KMS-11 (cell line): ENCODE measurements at regions not wholly inside any gene's neighbourhood (a gene's known extent, or its start where the extent isn't known, plus 50 kb on each side); places are given as distances from the start of the nearest gene placed in this dataset.

Experiments used
- H2AFZ ChIP-seq: fragments of 200-600 bp; sonication (generic); 2 replicates; pipeline ENCODE4 v1.6.1; 2016; ENCODE audit warnings: antibody characterized with exemption, mixed run types, low read depth
- H3K27ac ChIP-seq: fragments of 200-600 bp; sonication (generic); 2 replicates; pipeline ENCODE4 v1.6.1; 2016; ENCODE audit warnings: mild to moderate bottlenecking, mixed run types
- H3K27me3 ChIP-seq: fragments of 200-600 bp; sonication (generic); 2 replicates; pipeline ENCODE4 v1.6.1; 2017; ENCODE audit warnings: mild to moderate bottlenecking, low read depth, mixed run types, moderate library complexity; ENCODE audit not compliant: insufficient read depth
- H3K36me3 ChIP-seq: fragments of 200-600 bp; sonication (generic); 2 replicates; pipeline ENCODE4 v1.6.1; 2017; ENCODE audit warnings: mild to moderate bottlenecking, mixed run types; ENCODE audit not compliant: insufficient read depth
- H3K4me1 ChIP-seq: fragments of 200-600 bp; sonication (generic); 2 replicates; pipeline ENCODE4 v1.6.1; 2016; ENCODE audit warnings: mild to moderate bottlenecking, low read depth, mixed run types; ENCODE audit not compliant: poor library complexity, severe bottlenecking
- H3K4me2 ChIP-seq: fragments of 200-600 bp; sonication (generic); 2 replicates; pipeline ENCODE4 v1.7.0; 2016; ENCODE audit warnings: mild to moderate bottlenecking, mixed run types
- H3K4me3 ChIP-seq: fragments of 200-600 bp; sonication (generic); IDR thresholded peaks from 2 replicates; pipeline ENCODE4 v1.6.1; 2017; ENCODE audit warnings: low read depth, low read length, mixed read lengths; ENCODE audit not compliant: insufficient read depth
- H3K79me2 ChIP-seq: fragments of 200-600 bp; sonication (generic); 2 replicates; pipeline ENCODE4 v1.6.1; 2016; ENCODE audit warnings: low read depth, mixed run types; ENCODE audit not compliant: insufficient read depth
- H3K9ac ChIP-seq: fragments of 200-600 bp; sonication (generic); 2 replicates; pipeline ENCODE4 v1.6.1; 2016; ENCODE audit warnings: mild to moderate bottlenecking, mixed run types
- H4K20me1 ChIP-seq: fragments of 200-600 bp; sonication (generic); 2 replicates; pipeline ENCODE4 v1.6.1; 2016; ENCODE audit warnings: mild to moderate bottlenecking, mixed run types; ENCODE audit not compliant: insufficient read depth
- CTCF ChIP-seq: fragments of 200-600 bp; sonication (generic); conservative IDR thresholded peaks from 2 replicates; pipeline ENCODE4 v1.6.1; 2017; ENCODE audit warnings: low read depth, mild to moderate bottlenecking, antibody characterized with exemption, low read length, moderate library complexity, mixed read lengths

- Histone ChIP-seq H3K9ac (no peak overlapping the region), H3K4me1 (no peaks in the 10 kb centered on the region), H3K27ac (no peak overlapping the region), H3K27me3 (no peaks in the 10 kb centered on the region), H3K36me3 (no peaks in the 10 kb centered on the region), H2AFZ (no peak overlapping the region), H4K20me1 (no peaks in the 10 kb centered on the region), H3K4me2 (no peak overlapping the region), H3K79me2 (no peaks in the 10 kb centered on the region), H3K4me3 (no peak overlapping the region)
- no peak for TF ChIP-seq CTCF
Observed at GRCh38 chr2:84326831-84327432, 132.1 kb downstream of the SUCLG1 start.

- Histone ChIP-seq H3K79me2 (no peaks in the 10 kb centered on the region), H3K27me3 (no peaks in the 10 kb centered on the region), H3K4me2 (no peak overlapping the region), H3K36me3 (no peaks in the 10 kb centered on the region), H4K20me1 (no peaks in the 10 kb centered on the region), H3K4me3 (no peak overlapping the region), H3K9ac (no peak overlapping the region), H3K27ac (no peak overlapping the region), H2AFZ (no peak overlapping the region), H3K4me1 (no peaks in the 10 kb centered on the region)
- no peak for TF ChIP-seq CTCF
Observed at GRCh38 chr2:84323890-84324289, 135.2 kb downstream of the SUCLG1 start.

- H3K36me3 ChIP-seq: no peaks in the 10 kb centered on the region
- no peak overlapping the region for H3K9ac ChIP-seq
- H3K4me2 ChIP-seq: no peak overlapping the region
- no peak for TF ChIP-seq CTCF
- H3K27ac ChIP-seq: no peak overlapping the region
- no peak overlapping the region for H3K4me3 ChIP-seq
- H3K4me1 ChIP-seq: no peaks in the 10 kb centered on the region
- H4K20me1 ChIP-seq: no peaks in the 10 kb centered on the region
- H2AFZ ChIP-seq: no peak overlapping the region
- H3K79me2 ChIP-seq: no peaks in the 10 kb centered on the region
- no peaks in the 10 kb centered on the region for H3K27me3 ChIP-seq
Observed at GRCh38 chr2:84320940-84321339, 138.1 kb downstream of the SUCLG1 start.

DNA sequence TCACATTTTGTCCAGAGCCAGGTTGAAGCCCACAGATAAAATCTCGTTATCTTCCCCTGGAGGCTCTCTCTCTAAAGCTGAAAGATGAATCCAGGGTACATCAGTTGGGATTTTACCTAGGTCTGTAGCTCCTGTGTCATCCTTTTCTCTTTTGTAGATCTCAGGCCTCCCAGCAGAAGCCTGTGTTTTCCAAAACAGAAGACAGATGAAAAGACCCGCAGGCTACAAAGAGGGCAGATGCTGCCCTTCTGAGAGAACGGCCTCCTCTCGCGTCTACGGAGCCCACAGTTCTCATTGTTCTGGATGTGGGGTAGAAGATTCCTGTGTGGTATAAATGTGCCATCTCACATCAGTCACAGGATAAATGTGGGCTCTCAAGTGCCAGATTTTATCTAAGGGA lies 139.5 kb downstream of the SUCLG1 start:
- no peaks in the 10 kb centered on the region for H3K27me3 ChIP-seq

More for the DNA sequence above, 139.5 kb downstream of the SUCLG1 start:
- H3K4me2 ChIP-seq: no peak overlapping the region
- H3K36me3 ChIP-seq: no peaks in the 10 kb centered on the region
- H2AFZ ChIP-seq: no peak overlapping the region
- no peak overlapping the region for H3K4me3 ChIP-seq
- no peaks in the 10 kb centered on the region for H3K79me2 ChIP-seq
- no peak for TF ChIP-seq CTCF
- H3K4me1 ChIP-seq: peaks cover 4% of the 10 kb centered on the region
- no peak overlapping the region for H3K27ac ChIP-seq
- H3K9ac ChIP-seq: no peak overlapping the region
- H4K20me1 ChIP-seq: no peaks in the 10 kb centered on the region
